Motor neuron (in vitro differentiated cells): ENCODE measurements at regions not wholly inside any gene's neighbourhood (a gene's known extent, or its start where the extent isn't known, plus 50 kb on each side); places are given as distances from the start of the nearest gene placed in this dataset.
A peak's percentile ranks its signal among the peaks of the same experiment; 100 is the strongest.
"Not testable (repeated sequence)": the region's sequence is repeated elsewhere in the genome, so short reads cannot be mapped to it uniquely, and the experiment has no call there.

ENCODE experiments used
- ATAC-seq, 8 experiments: fragments of 200-7000 bp; cut with Tn5 transposase; replicated peaks in 6 of 8; 2 replicates each; pipeline ENCODE4 v1.8.0; 2021; ENCODE audit warnings: mild to moderate bottlenecking in 8 of 8, moderate library complexity in 8 of 8
- H3K27ac ChIP-seq, 2 donors: fragments of 250-450 bp; sonication (Bioruptor Pico); 2 replicates each; pipeline ENCODE4 v1.9.0; 2021; ENCODE audit warnings: antibody characterized with exemption in 2 of 2, mild to moderate bottlenecking in 2 of 2, moderate library complexity in 1 of 2
- H3K4me1 ChIP-seq, 2 donors: fragments of 250-450 bp; sonication (Bioruptor Pico); replicated peaks in 1 of 2; 2 replicates each; pipeline ENCODE4 v1.6.1; 2021; ENCODE audit warnings: antibody characterized with exemption in 2 of 2, mild to moderate bottlenecking in 2 of 2, moderate library complexity in 1 of 2
- H3K4me3 ChIP-seq, 5 donors: fragments of 250-450 bp; sonication (Bioruptor Pico); 2 replicates each; pipeline ENCODE4 v1.9.0; 2021; ENCODE audit warnings: antibody characterized with exemption in 5 of 5, mild to moderate bottlenecking in 5 of 5, moderate library complexity in 4 of 5
- WGBS, 10 experiments: fragments of 450-650 bp; shearing (Covaris generic); methylation state at CpG; one replicate each; pipeline ENCODE4 v1.0.0; 2022; 5-methylcytosine and 5-hydroxymethylcytosine counted together
- in situ Hi-C, 9 experiments: fragments of 400-800 bp; cut with MboI; loops; one replicate each; pipeline ENCODE4 v1.15.0; 2021; ENCODE audit warnings: low sequenced_read_pairs in 9 of 9, low pct_unique_long_range_greater_than_20kb in 2 of 9; ENCODE audit not compliant: unreplicated experiment in 9 of 9

DNA sequence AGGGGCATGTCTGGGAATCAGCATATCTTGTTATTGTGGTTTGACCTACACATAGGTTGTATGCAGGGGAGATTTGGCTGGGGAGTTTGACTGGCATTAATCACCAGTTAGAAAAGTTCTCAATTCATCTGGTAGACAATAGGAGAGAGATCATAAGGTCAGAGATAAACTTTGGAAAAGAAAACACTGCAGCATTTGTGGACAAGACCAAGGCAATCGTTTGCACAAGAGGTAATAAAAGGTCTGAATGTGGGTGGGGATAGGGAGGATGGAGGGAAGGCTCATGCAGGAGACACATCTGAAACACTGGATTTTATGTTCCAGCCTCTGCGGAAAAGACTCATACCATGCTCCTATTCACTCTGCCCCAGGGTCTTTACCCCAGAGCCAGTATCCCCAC is 136.9 kb downstream of the MAIP1 start:
- Histone ChIP-seq H3K4me1 (peaks cover 6 to 11% of the 10 kb centered on the region in 2 donors), H3K27ac (no peak overlapping the region), H3K4me3 (no peak overlapping the region)
- in situ Hi-C loops, result no loop called here
- no peak for ATAC-seq
- WGBS, 10 experiments, result 20 to 100% (median 50%) methylated on average over 1 to 2 of the region's 2 CpGs; no CpG with 5 or more reads in 3 of the 10 experiments

DNA sequence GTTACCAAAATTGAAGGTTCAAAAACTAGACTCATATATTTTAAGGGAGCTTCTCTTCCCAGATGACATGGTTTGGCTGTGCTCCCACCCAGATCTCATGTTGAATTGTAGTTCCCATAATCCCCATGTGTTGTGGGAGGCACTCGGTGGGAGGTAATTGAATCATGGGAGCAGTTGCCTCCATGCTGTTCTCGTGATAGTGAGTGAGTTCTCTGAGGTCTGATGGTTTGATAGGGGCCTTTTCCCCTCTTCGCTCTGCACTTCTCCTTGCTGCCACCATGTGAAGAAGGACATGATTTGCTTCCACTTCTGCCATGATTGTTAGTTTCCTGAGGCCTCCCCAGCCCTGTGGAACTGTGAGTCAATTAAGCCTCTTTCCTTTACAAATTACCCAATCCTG is 140.1 kb downstream of the MAIP1 start:
- H3K4me3 ChIP-seq, result no peak overlapping the region
- peak in 1 of 8 experiments; percentile 22 for ATAC-seq
- no peak overlapping the region for H3K27ac ChIP-seq
- no peaks in the 10 kb centered on the region for H3K4me1 ChIP-seq
- in situ Hi-C loops, result no loop called here
- WGBS, 10 experiments, result 28 to 100% (median 83%) methylated on average over 1 to 3 of the region's 3 CpGs; no CpG with 5 or more reads in 4 of the 10 experiments

DNA sequence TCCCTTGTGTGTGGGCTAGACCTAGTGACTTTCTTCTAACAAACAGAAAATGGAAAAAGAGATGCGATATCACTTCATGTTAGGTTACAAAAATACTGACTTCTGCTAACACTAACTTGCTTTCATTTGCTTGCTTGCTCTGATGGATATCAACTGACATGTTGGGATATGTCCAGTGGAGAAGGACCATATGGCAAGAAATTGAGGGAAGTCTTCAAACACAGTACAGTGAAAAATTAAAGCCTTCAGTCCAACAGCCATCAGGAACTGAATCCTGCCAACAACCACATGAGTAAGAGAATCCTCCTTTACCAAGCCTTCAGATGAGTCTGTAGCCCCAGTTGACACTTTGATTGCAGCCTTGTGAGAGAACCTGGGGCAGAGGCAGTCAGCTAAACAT is 143.9 kb downstream of the MAIP1 start:
- no peak overlapping the region for H3K27ac ChIP-seq
- in situ Hi-C loops, result no loop called here
- ATAC-seq, result no peak
- H3K4me3 ChIP-seq, result no peak overlapping the region
- WGBS, 10 experiments, result 80 to 100% (median 100%) methylated on average over 1 of the region's 1 CpG; no CpG with 5 or more reads in 2 of the 10 experiments
- no peaks in the 10 kb centered on the region for H3K4me1 ChIP-seq

DNA sequence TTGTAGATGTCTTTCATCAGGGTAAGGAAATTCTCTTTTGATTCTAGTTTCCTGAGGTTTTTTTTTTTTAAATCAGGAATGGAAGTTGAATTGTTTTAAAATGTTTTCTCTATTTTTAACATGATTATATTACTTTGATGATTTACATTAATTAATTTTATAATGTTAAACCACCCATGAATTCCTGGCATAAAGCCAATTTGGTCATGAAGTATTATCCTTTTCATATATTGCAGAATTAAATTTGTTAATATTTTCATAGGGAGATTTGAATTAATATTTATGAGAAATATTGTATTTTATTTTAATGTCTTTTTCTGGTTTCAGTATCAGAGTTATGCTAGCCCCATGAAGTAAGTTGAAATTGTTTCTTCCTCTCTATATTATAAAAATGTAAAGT is 144.6 kb downstream of the MAIP1 start:
- in situ Hi-C loops, result no loop called here
- no peaks in the 10 kb centered on the region for H3K4me1 ChIP-seq
- no peak overlapping the region for H3K27ac ChIP-seq
- no peak for ATAC-seq
- no peak overlapping the region for H3K4me3 ChIP-seq

DNA sequence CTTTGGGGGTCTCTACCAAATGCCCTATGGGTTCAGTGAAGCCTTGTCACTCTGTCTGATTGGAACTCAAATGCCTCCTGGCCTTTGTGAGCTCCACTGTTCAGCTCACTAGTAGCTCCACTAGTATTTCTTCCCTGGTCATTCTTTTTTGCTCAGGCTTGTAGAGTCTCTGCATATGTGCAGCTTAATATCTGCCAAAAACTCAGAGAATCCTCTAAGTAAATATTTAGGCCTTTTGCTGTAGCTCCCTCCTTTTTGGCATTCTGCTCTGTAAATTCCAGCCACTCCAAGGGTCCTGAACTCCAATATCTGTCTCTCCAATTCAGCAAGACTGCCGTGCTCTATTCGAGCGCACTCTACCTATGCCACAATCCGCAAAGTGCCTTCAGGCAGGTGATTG is 146.5 kb downstream of the MAIP1 start:
- ATAC-seq, result no peak
- H3K4me3 ChIP-seq, result no peak overlapping the region
- in situ Hi-C loops, result no loop called here
- 40 to 100% (median 93%) methylated on average over 2 to 4 of the region's 4 CpGs; no CpG with 5 or more reads in 1 of the 10 experiments for WGBS, 10 experiments
- H3K27ac ChIP-seq, result no peak overlapping the region
- H3K4me1 ChIP-seq, result no peaks in the 10 kb centered on the region

- in situ Hi-C loops, result no loop called here
- Histone ChIP-seq H3K27ac (no peak overlapping the region), H3K4me3 (no peak overlapping the region), H3K4me1 (no peaks in the 10 kb centered on the region)
- WGBS, 10 experiments, result 13 to 100% (median 83%) methylated on average over 1 of the region's 1 CpG; no CpG with 5 or more reads in 3 of the 10 experiments
- ATAC-seq, result no peak
Observed at GRCh38 chr2:200102971-200103370, 147.6 kb downstream of the MAIP1 start.

DNA sequence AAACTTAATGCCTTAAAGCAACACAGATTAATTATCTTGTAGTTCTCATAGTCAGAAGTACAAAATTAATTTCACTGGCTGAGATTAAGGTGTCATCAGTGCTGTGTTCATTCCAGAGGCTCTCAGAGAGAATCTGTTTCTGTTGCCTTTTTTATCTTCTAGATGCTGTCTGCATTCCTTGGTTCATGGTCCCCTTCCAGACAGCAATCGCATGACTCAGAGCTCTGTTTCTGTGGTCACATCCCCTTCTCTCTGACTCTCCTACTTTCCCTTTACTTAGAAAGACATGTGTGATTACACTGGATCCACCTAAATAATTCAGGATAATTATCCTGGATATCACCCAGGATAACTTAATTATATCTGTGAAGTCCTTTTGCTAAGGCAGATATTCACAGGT is 148.6 kb downstream of the MAIP1 start:
- H3K4me3 ChIP-seq, result no peak overlapping the region
- in situ Hi-C loops, result no loop called here
- 80 to 100% (median 100%) methylated on average over 1 of the region's 1 CpG; no CpG with 5 or more reads in 3 of the 10 experiments for WGBS, 10 experiments
- H3K4me1 ChIP-seq, result no peaks in the 10 kb centered on the region
- no peak for ATAC-seq
- H3K27ac ChIP-seq, result no peak overlapping the region

GRCh38 chr2:200107514-200108217 is 152.3 kb downstream of the MAIP1 start:
- WGBS, 10 experiments, result 51 to 100% (median 86%) methylated on average over 1 to 5 of the region's 6 CpGs; no CpG with 5 or more reads in 2 of the 10 experiments

DNA sequence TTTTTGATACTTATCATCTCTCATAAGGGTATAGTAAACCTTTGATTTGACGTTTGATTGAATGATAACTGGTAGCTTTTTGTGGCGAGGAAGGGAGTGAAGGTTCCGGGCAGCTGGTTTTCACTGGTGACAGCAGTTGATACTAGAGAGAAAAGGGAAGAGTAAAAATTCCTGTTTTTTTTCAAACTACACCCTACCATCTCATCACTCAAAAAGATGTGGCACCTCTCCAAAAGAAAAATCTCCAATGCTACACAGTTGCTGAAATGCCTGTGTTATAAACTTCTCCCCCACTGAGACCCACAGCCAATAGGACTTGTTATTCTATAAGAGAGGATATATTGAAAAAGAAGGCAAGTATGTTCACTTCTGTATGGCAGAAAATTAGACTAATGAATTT is 154.0 kb downstream of the MAIP1 start:
- in situ Hi-C loops, result no loop called here
- no peak overlapping the region for H3K27ac ChIP-seq
- H3K4me1 ChIP-seq, result no peaks in the 10 kb centered on the region
- ATAC-seq, result no peak
- no peak overlapping the region for H3K4me3 ChIP-seq
- WGBS, 10 experiments, result 40 to 96% (median 83%) methylated on average over 1 to 3 of the region's 3 CpGs

More at GRCh38 chr2:200107514-200108217, 152.3 kb downstream of the MAIP1 start:
- in situ Hi-C loops, result no loop called here
- Histone ChIP-seq H3K27ac (no peak overlapping the region), H3K4me3 (no peak overlapping the region), H3K4me1 (no peaks in the 10 kb centered on the region)
- ATAC-seq, result peak in 3 of 8 experiments; percentile 46 to 64 (median 57)

DNA sequence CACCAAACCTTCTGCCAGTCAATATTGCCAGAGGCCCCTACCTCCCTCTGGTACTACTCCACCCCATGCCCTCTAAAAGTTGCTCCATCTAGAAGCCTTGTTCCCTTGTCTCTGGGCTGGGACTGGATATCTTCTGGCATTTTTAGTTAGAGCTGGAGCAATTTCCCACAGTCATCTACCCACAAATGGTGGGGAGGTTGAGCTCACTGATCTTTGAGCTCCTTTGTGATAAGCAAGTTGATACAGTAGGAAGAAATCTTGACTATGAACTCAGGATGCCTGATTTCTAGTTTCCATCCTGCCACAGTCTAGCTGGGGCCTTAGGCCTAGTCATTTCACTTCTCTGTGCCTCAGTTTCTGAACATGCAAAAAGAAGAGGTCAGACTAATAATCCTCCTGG is 155.0 kb downstream of the MAIP1 start:
- no peak overlapping the region for H3K4me3 ChIP-seq

DNA sequence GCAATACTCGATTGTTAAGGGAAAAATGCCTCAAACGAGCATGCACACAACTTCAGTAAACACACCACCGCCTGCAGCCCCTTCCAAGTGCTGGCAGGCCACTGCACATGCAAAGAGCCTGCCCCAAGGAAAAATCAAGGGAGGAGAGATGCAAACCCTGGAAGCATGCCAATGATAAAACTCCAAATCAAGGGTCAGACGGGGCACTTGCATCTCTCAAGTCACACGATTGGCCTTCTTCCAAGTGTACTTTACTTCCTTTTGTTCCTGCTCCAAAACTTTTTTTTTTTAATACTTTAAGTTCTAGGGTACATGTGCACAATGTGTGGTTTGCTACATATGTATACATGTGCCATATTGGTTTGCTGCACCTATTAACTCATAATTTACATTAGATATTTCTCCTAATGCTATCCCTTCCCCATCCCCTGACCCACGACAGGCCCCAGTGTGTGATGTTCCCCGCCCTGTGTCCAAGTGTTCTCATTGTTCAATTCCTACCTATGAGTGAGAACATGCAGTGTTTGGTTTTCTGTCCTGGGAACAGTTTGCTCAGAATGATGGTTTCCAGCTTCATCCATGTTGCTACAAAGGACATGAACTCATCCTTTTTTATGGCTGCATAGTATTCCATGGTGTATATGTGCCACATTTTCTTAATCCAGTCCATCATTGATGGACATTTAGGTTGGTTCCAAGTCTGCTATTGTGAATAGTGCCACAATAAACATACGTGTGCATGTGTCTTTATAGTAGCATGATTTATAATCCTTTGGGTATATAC is 157.8 kb downstream of the MAIP1 start:
- H3K27ac ChIP-seq, in situ Hi-C loops, H3K4me1 ChIP-seq, H3K4me3 ChIP-seq, ATAC-seq: not testable (repeated sequence)
- WGBS, 10 experiments, result 0 to 83% (median 68%) methylated on average over 1 to 7 of the region's 8 CpGs; no CpG with 5 or more reads in 2 of the 10 experiments

More for the DNA sequence above, 155.0 kb downstream of the MAIP1 start:
- ATAC-seq, result no peak
- H3K4me1 ChIP-seq, result no peaks in the 10 kb centered on the region
- H3K27ac ChIP-seq, result no peak overlapping the region
- in situ Hi-C loops, result no loop called here

DNA sequence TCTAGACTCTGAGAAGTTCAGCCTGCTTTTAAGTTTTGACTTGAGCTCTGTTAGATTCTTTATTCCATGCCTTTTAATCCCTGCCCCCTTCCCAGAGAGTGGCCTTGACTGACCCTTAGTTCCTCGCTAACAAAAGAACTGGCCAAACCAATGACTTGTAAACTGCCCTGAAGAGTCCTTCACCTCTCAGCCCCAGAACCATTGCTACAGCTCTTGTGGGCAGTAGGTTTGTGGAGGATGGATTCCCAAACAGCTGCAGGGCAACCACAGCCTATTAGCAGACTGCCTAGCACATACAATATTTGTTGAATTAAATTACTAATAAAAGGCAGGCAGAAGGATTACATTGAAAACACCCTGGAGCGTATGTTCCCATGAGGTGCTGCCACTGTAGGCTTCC is 163.9 kb downstream of the MAIP1 start:
- in situ Hi-C loops, result no loop called here
- H3K27ac ChIP-seq, result no peak overlapping the region
- 20 to 100% (median 67%) methylated on average over 1 to 2 of the region's 2 CpGs; no CpG with 5 or more reads in 2 of the 10 experiments for WGBS, 10 experiments
- no peak overlapping the region for H3K4me3 ChIP-seq
- ATAC-seq, result no peak
- no peaks in the 10 kb centered on the region for H3K4me1 ChIP-seq

- no peak for ATAC-seq
- no peak overlapping the region for H3K27ac ChIP-seq
- H3K4me1 ChIP-seq, result no peaks in the 10 kb centered on the region
- in situ Hi-C loops, result no loop called here
- H3K4me3 ChIP-seq, result no peak overlapping the region
Observed at GRCh38 chr2:200121931-200122330, 166.5 kb downstream of the MAIP1 start.

DNA sequence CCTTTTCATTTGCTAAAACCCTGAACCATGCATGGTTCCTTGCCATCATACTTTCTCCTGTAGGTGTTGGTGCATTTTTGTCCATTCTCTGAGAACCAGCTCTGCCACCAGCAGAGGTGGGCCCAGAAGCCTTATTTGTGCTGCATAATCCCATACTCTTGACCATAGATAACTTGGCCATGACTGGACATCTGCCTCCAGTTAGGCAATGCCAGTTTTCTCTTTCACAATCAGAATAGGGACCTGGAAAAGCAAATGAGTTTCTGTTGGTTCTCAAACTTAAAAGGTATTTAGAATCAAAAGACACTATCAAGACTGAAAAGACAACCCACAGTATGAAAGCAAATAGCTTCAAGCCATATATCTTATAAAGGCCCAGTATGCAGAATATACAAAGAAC is 167.3 kb downstream of the MAIP1 start:
- ATAC-seq, result no peak
- Histone ChIP-seq H3K4me3 (no peak overlapping the region), H3K27ac (no peak overlapping the region), H3K4me1 (no peaks in the 10 kb centered on the region)
- in situ Hi-C loops, result no loop called here
